Peyer's patch (tissue), 4 donors: ENCODE measurements at regions not wholly inside any gene's neighbourhood (a gene's known extent, or its start where the extent isn't known, plus 50 kb on each side); places are given as distances from the start of the nearest gene placed in this dataset.

ENCODE experiments used
- DNase-seq, 3 donors: peaks; one replicate each; pipeline ENCODE4 v3.0.0-alpha.2; 2017 to 2019
- H3K27ac ChIP-seq, 4 donors: fragments of 200-600 bp; sonication (generic); one replicate each; pipeline ENCODE4 v1.5.1; 2016 to 2019
- H3K27me3 ChIP-seq, 2 donors: fragments of 200-600 bp; sonication (generic); one replicate each; pipeline ENCODE4 v1.5.1; 2019
- H3K36me3 ChIP-seq, 3 donors: fragments of 200-600 bp; sonication (generic); one replicate each; pipeline ENCODE4 v1.5.1; 2016 to 2019
- H3K4me1 ChIP-seq, 4 donors: fragments of 200-600 bp; sonication (generic); one replicate each; pipeline ENCODE4 v1.5.1; 2016 to 2019
- H3K4me3 ChIP-seq, 4 donors: fragments of 200-600 bp; sonication (generic); 1 replicate in 3 of 4; 2 replicates in 1 of 4; pipeline ENCODE4 v1.5.1; 2016 to 2019; ENCODE audit warnings: mild to moderate bottlenecking in 1 of 4
- H3K9me3 ChIP-seq, 4 donors: fragments of 200-600 bp; sonication (generic); one replicate each; pipeline ENCODE4 v1.5.1; 2016 to 2019; ENCODE audit warnings: mild to moderate bottlenecking in 1 of 4
- POLR2A ChIP-seq, 2 donors: fragments of 450-650 bp; IDR thresholded peaks; one replicate each; pipeline ENCODE4 v1.5.1; 2017; ENCODE audit warnings: antibody characterized with exemption in 2 of 2, mild to moderate bottlenecking in 2 of 2, moderate library complexity in 2 of 2
- TF ChIP-seq, protein P1 (sequence below), 6 experiments: fragments of 450-650 bp in 4 of 6; fragments of 200-600 bp in 2 of 6; sonication (generic) in 1 of 6; IDR thresholded peaks; one replicate each; pipeline ENCODE4 v1.5.1; 2017 to 2019; ENCODE audit warnings: antibody characterized with exemption in 6 of 6, mild to moderate bottlenecking in 3 of 6, moderate library complexity in 1 of 6

DNA sequence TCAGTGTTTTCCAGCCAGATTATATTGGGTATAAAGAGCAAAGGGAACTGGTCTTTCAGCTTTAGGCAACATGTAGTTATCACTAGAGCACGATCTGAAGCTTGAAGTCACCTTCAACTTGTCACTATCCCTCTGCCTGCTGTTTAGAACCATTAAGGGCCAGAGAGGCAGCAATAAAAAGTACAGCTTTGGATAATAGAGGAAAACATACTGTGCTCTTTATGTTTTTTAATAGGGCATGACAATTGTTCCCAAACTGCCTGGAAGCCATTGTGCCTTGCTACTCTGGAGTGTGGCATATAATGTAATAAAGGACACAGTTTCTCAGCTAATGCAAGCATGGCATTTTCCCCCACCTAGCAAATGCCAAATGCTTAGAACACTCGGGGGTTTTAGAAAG, 1912.0 kb upstream of the RAG2 start:
- no peaks in the 10 kb centered on the region for H3K4me1 ChIP-seq
- no peaks in the 10 kb centered on the region for H3K27me3 ChIP-seq
- no peak overlapping the region for H3K27ac ChIP-seq
- H3K4me3 ChIP-seq = no peak overlapping the region
- H3K9me3 ChIP-seq = no peaks in the 10 kb centered on the region
- TF ChIP-seq, protein P1, sequence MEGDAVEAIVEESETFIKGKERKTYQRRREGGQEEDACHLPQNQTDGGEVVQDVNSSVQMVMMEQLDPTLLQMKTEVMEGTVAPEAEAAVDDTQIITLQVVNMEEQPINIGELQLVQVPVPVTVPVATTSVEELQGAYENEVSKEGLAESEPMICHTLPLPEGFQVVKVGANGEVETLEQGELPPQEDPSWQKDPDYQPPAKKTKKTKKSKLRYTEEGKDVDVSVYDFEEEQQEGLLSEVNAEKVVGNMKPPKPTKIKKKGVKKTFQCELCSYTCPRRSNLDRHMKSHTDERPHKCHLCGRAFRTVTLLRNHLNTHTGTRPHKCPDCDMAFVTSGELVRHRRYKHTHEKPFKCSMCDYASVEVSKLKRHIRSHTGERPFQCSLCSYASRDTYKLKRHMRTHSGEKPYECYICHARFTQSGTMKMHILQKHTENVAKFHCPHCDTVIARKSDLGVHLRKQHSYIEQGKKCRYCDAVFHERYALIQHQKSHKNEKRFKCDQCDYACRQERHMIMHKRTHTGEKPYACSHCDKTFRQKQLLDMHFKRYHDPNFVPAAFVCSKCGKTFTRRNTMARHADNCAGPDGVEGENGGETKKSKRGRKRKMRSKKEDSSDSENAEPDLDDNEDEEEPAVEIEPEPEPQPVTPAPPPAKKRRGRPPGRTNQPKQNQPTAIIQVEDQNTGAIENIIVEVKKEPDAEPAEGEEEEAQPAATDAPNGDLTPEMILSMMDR (IDR thresholded peaks at IDR 0.05) = no peak
- no peak for TF ChIP-seq POLR2A (IDR thresholded peaks at IDR 0.05)
- H3K36me3 ChIP-seq = no peaks in the 10 kb centered on the region
- DNase-seq = no peak

DNA sequence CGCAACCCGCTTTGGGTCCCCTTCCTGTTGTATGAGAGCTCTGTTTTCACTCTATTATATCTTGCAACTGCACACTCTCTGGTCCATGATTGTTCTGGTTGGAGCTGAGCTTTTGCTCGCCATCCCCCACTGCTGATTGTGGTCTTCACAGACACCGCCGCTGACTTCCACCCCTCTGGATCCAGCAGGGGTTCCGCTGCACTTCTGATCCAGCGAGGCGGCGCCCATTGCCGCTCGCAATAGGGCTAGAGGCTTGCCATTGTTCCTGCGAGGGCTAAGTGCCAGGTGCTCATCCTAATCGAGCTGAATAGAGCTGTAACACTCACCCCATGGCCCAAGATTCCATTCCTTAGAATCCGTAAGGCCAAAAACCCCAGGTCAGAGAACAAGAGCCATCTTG, 1905.8 kb upstream of the RAG2 start:
- Histone ChIP-seq H3K9me3 (no peaks in the 10 kb centered on the region), H3K4me3 (no peak overlapping the region), H3K36me3 (no peaks in the 10 kb centered on the region), H3K4me1 (no peaks in the 10 kb centered on the region), H3K27me3 (no peaks in the 10 kb centered on the region), H3K27ac (no peak overlapping the region)
- no peak for DNase-seq
- TF ChIP-seq POLR2A (IDR thresholded peaks at IDR 0.05) = no peak
- TF ChIP-seq, protein P1 (IDR thresholded peaks at IDR 0.05) = no peak

DNA sequence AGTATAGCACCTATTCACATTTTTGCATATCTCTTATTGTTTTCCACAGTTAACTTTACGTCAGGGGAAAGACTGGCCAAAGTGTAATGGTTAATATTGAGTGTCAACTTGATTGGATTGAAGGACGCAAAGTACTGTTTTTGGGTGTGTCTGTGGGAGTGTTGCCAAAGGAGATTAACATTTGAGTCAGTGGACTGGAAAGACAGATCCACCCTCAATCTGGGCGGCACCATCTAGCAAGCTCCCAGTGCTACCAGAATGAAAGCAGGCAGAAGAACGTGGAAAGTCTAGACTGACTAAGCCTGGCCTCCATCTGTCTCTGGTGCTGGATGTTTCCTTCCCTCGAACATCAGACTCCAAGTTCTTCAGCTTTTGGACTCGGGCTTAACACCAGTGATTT, 1900.7 kb upstream of the RAG2 start:
- no peaks in the 10 kb centered on the region for H3K4me1 ChIP-seq
- no peaks in the 10 kb centered on the region for H3K27me3 ChIP-seq
- no peaks in the 10 kb centered on the region for H3K36me3 ChIP-seq
- DNase-seq = no peak
- TF ChIP-seq, protein P1 (IDR thresholded peaks at IDR 0.05) = no peak
- H3K27ac ChIP-seq = no peak overlapping the region
- H3K4me3 ChIP-seq = no peak overlapping the region
- H3K9me3 ChIP-seq = no peaks in the 10 kb centered on the region

DNA sequence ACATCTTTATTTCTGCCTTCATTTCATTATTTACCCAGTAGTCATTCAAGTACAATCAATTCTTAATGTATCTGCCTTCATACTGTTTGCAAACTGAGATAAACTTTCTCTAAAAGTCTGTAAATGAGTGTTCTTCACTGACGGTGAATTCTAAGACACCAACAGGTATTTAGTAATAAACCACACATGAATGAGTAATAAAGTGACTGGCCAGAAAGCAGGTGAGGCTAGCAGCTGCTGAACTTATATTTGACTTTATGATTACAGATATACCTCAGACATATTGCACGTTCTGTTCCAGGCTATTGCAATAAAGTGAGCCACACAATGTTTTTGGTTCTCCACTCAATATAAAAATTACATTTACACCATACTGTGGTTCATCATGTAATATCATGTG, 1894.0 kb upstream of the RAG2 start:
- Histone ChIP-seq H3K4me3 (no peak overlapping the region), H3K4me1 (no peaks in the 10 kb centered on the region), H3K36me3 (no peaks in the 10 kb centered on the region), H3K27me3 (no peaks in the 10 kb centered on the region), H3K9me3 (no peaks in the 10 kb centered on the region), H3K27ac (no peak overlapping the region)
- no peak for DNase-seq
- TF ChIP-seq, protein P1 (IDR thresholded peaks at IDR 0.05) = no peak
- no peak for TF ChIP-seq POLR2A (IDR thresholded peaks at IDR 0.05)

DNA sequence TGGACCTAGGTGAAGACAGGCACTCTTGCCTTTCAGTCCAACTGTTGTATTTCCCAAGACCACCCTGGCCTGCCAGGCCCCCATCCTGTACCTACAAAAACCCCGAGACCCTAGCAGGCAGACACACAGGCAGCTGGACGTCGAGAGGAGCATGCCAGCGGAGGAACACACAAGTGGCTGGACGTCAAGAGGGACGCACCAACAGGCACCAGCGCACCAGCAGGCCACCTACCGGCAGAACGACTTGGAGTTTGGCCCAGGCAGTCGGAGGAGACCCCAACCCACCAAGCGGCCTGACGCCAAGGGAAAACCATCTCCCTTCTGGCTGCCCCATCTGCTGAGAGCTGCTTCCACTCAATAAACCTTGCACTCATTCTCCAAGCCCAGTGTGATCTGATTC, 1883.4 kb upstream of the RAG2 start:
- Histone ChIP-seq H3K9me3 (no peaks in the 10 kb centered on the region), H3K36me3 (no peaks in the 10 kb centered on the region), H3K27ac (no peak overlapping the region), H3K4me1 (no peaks in the 10 kb centered on the region), H3K27me3 (no peaks in the 10 kb centered on the region), H3K4me3 (no peak overlapping the region)
- no peak for DNase-seq
- TF ChIP-seq, protein P1 (IDR thresholded peaks at IDR 0.05) = no peak
- no peak for TF ChIP-seq POLR2A (IDR thresholded peaks at IDR 0.05)
